ENCODE measurements at regions not wholly inside any gene's neighbourhood (a gene's known extent, or its start where the extent isn't known, plus 50 kb on each side); places are given as distances from the start of the nearest gene placed in this dataset.

- H3K4me2 ChIP-seq (ENCODE audit: insufficient read depth, low read length) = no peak overlapping the region
- H3K4me3 ChIP-seq = no peak overlapping the region
- no peaks in the 10 kb centered on the region for H3K79me2 ChIP-seq (ENCODE audit: control insufficient read depth, insufficient read depth, low read length)
- no peak overlapping the region for H3K9ac ChIP-seq (ENCODE audit: insufficient read depth in 1 of 2, low read depth in 2 of 2, low read length in 2 of 2)
- H3K36me3 ChIP-seq (ENCODE audit: control insufficient read depth, insufficient read depth, low read length) = no peaks in the 10 kb centered on the region
- intact Hi-C loops (cut with micrococcal nuclease) = no loop called here
- WGBS (ENCODE audit: insufficient coverage, low coverage, missing lambda C conversion rate) = 0% methylated on average over 3 of the region's 3 CpGs
- H3K9me3 ChIP-seq (replicated peaks; ENCODE audit: control insufficient read depth, insufficient read depth, low read depth, low read length) = no peaks in the 10 kb centered on the region
- no peak for DNase-seq (ENCODE audit: extremely low read depth in 1 of 4, low spot score in 3 of 4)
- no peaks in the 10 kb centered on the region for H3K4me1 ChIP-seq (replicated peaks in 1 of 2; ENCODE audit: control insufficient read depth in 2 of 2, insufficient read depth in 2 of 2, low read length in 2 of 2)
- H3K27ac ChIP-seq (ENCODE audit: extremely low read depth, low read depth, low read length) = no peak overlapping the region
- FAIRE-seq = no peak
- ATAC-seq = no peak
- BruUV-seq (replicated peaks) = no TSS peak
- H3K9me1 ChIP-seq (ENCODE audit: control insufficient read depth, insufficient read depth, low read length) = no peaks in the 10 kb centered on the region
- peaks cover 0 to 5% of the 10 kb centered on the region in 2 experiments; a peak in 1 of 5 replicates for H3K27me3 ChIP-seq (ENCODE audit: control insufficient read depth in 2 of 2, insufficient read depth in 2 of 2, low read length in 2 of 2)
- H4K20me1 ChIP-seq (replicated peaks; ENCODE audit: control insufficient read depth, insufficient read depth, low read length) = no peaks in the 10 kb centered on the region
- POLR2A ChIA-PET = interaction anchor here (0.6 kb wide), 1 partner anchor 1763 kb away, joined by 3 read pairs; no protein-coding TSS in a partner anchor
- TF ChIP-seq SRSF7 (optimal IDR thresholded peaks at IDR 0.05; ENCODE audit: low read depth, low read length) (no peak), HDGF (IDR thresholded peaks at IDR 0.05) (no peak), TAF15 (IDR thresholded peaks at IDR 0.05; ENCODE audit: low read depth, low read length) (no peak), POLR2A (conservative IDR thresholded peaks at IDR 0.05) (no peak), SMAD1 (IDR thresholded peaks at IDR 0.05; ENCODE audit: low read depth, low read length, partially characterized antibody) (no peak), MCM2 (IDR thresholded peaks at IDR 0.05; ENCODE audit: low read depth) (no peak), CSDE1 (IDR thresholded peaks at IDR 0.05) (no peak), ZNF175 (CRISPR knock-in tag; IDR thresholded peaks at IDR 0.05; ENCODE audit: low read depth) (no peak), ZNF277 (CRISPR knock-in tag; IDR thresholded peaks at IDR 0.05; ENCODE audit: borderline replicate concordance) (no peak), ZBTB1 (CRISPR knock-in tag; IDR thresholded peaks at IDR 0.05; ENCODE audit: borderline replicate concordance, low read depth) (no peak), SRF (CRISPR knock-in tag; IDR thresholded peaks at IDR 0.05) (no peak), REST (IDR thresholded peaks at IDR 0.05; ENCODE audit: borderline replicate concordance) (no peak), REST (CRISPR knock-in tag; IDR thresholded peaks at IDR 0.05; ENCODE audit: low read depth) (no peak), ZNF174 (CRISPR knock-in tag; IDR thresholded peaks at IDR 0.05) (no peak)
- CTCF ChIA-PET (ENCODE audit: low intra/inter-chr PET ratio) = no interaction called here
- H2AFZ ChIP-seq (ENCODE audit: low read depth, low read length) = no peak overlapping the region
- in situ Hi-C loops (cut with MboI) = no loop called here
Measured at GRCh38 chr13:22106058-22106457, 435.2 kb downstream of the FGF9 start.
